ENCODE measurements at regions not wholly inside any gene's neighbourhood (a gene's known extent, or its start where the extent isn't known, plus 50 kb on each side); places are given as distances from the start of the nearest gene placed in this dataset.

DNA sequence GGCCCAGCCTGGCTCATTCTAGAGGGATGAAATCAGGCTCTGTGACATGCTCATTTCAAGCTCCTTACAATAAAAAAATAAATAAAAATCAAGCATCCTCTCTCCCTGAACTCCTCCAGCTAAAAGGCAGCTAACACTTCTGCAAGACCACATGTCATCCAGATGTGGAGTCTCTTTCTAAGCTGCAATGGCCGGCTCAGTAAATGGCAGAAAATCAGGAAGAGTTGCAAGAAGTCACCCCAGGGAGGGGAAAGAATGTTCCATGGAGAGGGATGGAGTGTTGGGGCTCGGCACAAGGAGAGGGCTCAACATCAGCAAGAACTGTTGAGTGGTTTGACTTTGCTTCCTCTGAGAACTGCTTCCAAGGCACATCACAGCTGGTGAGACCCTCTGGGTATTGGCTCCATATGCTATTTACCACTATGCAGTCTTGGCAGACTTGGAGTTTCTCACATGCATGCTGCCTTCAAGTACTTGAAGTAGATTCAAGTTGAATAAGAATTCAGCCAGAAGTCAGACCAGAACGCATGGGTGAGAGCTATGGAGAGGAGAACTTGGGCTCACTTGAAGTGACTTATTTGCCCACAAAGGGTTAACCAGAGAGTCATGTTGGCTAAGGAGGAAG lies 689.0 kb downstream of the NTRK3 start:
- DNase-seq (ENCODE audit: low read depth in 1 of 2, low spot score in 1 of 2): no peak
- no peak overlapping the region for H3K4me3 ChIP-seq (replicated peaks; ENCODE audit: insufficient read depth, low read length)
- H3K27me3 ChIP-seq (ENCODE audit: insufficient read depth, poor library complexity, severe bottlenecking): no peaks in the 10 kb centered on the region
- TF ChIP-seq, protein P1, sequence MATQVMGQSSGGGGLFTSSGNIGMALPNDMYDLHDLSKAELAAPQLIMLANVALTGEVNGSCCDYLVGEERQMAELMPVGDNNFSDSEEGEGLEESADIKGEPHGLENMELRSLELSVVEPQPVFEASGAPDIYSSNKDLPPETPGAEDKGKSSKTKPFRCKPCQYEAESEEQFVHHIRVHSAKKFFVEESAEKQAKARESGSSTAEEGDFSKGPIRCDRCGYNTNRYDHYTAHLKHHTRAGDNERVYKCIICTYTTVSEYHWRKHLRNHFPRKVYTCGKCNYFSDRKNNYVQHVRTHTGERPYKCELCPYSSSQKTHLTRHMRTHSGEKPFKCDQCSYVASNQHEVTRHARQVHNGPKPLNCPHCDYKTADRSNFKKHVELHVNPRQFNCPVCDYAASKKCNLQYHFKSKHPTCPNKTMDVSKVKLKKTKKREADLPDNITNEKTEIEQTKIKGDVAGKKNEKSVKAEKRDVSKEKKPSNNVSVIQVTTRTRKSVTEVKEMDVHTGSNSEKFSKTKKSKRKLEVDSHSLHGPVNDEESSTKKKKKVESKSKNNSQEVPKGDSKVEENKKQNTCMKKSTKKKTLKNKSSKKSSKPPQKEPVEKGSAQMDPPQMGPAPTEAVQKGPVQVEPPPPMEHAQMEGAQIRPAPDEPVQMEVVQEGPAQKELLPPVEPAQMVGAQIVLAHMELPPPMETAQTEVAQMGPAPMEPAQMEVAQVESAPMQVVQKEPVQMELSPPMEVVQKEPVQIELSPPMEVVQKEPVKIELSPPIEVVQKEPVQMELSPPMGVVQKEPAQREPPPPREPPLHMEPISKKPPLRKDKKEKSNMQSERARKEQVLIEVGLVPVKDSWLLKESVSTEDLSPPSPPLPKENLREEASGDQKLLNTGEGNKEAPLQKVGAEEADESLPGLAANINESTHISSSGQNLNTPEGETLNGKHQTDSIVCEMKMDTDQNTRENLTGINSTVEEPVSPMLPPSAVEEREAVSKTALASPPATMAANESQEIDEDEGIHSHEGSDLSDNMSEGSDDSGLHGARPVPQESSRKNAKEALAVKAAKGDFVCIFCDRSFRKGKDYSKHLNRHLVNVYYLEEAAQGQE (IDR thresholded peaks at IDR 0.05; ENCODE audit: insufficient replicate concordance, low read depth): no peak
- H3K27ac ChIP-seq (replicated peaks): no peak overlapping the region

DNA sequence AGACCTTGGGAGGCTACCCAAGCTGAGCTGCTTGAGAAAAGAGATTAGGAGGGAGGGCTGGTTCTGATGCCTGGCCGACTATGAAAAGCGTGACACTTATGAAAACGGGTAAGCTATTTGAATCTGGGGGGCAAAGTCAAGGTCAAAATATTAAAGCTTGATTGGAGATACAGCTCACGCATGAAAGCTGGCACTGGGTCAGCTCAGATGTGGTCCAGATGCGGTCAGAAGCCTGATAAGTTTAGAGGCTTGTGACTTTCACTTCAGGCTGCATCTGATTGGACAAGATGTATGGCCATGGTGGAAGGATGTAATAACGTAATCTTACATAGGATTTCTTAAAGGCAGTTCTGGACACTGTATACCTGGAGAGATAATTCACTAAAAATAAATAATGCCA lies 690.3 kb downstream of the NTRK3 start:
- DNase-seq (ENCODE audit: low read depth in 1 of 2, low spot score in 1 of 2): no peak
- Histone ChIP-seq H3K4me3 (replicated peaks; ENCODE audit: insufficient read depth, low read length) (no peak overlapping the region), H3K27me3 (ENCODE audit: insufficient read depth, poor library complexity, severe bottlenecking) (no peaks in the 10 kb centered on the region), H3K27ac (replicated peaks) (no peak overlapping the region)
- TF ChIP-seq POLR2AphosphoS5 (IDR thresholded peaks at IDR 0.05; ENCODE audit: low read depth) (no peak), GABPA (IDR thresholded peaks at IDR 0.05; ENCODE audit: low read depth) (no peak)
- TF ChIP-seq, protein P1 (IDR thresholded peaks at IDR 0.05; ENCODE audit: insufficient replicate concordance, low read depth): no peak

DNA sequence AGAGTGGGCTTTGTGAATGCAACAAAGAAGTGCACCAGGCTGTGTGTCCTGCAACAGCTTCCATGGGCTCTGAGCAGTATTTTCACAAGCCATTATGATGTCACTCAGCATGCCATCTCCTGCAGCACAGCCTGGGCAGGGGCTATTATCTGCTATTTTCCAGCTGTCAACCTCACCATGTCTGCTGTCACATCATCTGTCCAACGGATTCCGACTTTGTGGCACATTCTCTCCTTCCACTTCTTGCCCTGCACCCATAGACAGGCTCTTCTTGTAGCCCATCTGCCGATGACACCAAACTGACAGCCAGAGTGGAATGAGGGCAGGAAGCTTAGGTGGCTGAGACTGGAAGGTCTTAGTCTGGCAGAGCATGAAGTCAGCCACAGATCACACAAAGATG lies 691.9 kb downstream of the NTRK3 start:
- TF ChIP-seq, protein P2, sequence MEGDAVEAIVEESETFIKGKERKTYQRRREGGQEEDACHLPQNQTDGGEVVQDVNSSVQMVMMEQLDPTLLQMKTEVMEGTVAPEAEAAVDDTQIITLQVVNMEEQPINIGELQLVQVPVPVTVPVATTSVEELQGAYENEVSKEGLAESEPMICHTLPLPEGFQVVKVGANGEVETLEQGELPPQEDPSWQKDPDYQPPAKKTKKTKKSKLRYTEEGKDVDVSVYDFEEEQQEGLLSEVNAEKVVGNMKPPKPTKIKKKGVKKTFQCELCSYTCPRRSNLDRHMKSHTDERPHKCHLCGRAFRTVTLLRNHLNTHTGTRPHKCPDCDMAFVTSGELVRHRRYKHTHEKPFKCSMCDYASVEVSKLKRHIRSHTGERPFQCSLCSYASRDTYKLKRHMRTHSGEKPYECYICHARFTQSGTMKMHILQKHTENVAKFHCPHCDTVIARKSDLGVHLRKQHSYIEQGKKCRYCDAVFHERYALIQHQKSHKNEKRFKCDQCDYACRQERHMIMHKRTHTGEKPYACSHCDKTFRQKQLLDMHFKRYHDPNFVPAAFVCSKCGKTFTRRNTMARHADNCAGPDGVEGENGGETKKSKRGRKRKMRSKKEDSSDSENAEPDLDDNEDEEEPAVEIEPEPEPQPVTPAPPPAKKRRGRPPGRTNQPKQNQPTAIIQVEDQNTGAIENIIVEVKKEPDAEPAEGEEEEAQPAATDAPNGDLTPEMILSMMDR (IDR thresholded peaks at IDR 0.05; ENCODE audit: insufficient read depth, low read length): no peak
- no peak for TF ChIP-seq SPI1 (IDR thresholded peaks at IDR 0.05; ENCODE audit: borderline replicate concordance, low read depth)
- TF ChIP-seq, protein P1 (IDR thresholded peaks at IDR 0.05; ENCODE audit: insufficient replicate concordance, low read depth): no peak
- TF ChIP-seq POLR2AphosphoS5 (IDR thresholded peaks at IDR 0.05; ENCODE audit: low read depth): no peak
- no peak for DNase-seq (ENCODE audit: low read depth in 1 of 2, low spot score in 1 of 2)
- no peak overlapping the region for H3K4me3 ChIP-seq (replicated peaks; ENCODE audit: insufficient read depth, low read length)
- no peak overlapping the region for H3K27ac ChIP-seq (replicated peaks)
- H3K27me3 ChIP-seq (ENCODE audit: insufficient read depth, poor library complexity, severe bottlenecking): no peaks in the 10 kb centered on the region

DNA sequence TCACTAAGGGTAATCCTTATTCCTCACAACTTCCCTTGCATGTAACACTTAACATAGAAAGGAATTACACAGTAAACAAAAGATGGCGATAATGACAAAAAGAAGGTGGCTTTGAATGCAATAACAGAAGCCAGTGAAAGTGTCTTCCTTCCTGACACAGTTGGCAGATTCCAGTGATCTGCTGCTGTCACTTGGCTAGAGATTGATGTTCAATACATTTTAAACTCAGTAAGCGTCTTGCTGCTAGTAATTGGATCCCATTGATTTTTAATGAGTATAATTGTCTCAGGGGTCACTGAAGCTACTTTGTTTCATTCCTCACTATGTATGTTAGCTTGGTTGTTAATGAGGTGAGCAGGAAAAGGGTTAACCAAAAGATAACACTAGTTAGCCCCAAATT lies 692.7 kb downstream of the NTRK3 start:
- no peak for DNase-seq (ENCODE audit: low read depth in 1 of 2, low spot score in 1 of 2)
- no peak for TF ChIP-seq POLR2AphosphoS5 (IDR thresholded peaks at IDR 0.05; ENCODE audit: low read depth)
- H3K4me3 ChIP-seq (replicated peaks; ENCODE audit: insufficient read depth, low read length): no peak overlapping the region
- H3K27me3 ChIP-seq (ENCODE audit: insufficient read depth, poor library complexity, severe bottlenecking): no peaks in the 10 kb centered on the region
- H3K27ac ChIP-seq (replicated peaks): no peak overlapping the region

DNA sequence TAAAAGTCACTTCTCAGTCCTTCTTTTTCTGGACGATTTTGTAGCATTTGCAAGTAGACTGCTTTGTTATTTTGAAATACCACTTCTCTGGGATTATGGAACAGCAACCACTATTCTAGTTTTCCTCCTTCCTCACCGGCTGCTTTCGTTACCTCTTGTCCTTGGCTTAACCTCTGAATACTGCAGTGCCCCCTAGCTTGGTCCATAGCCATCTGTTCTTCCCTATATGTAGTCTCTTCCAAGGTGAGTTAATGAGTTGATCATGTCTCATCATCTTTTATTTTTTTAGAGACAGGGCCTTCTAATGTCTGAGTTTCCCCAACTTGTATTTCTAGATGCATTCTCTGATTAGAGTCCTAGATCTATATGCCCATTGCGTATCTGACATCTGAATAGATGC lies 694.3 kb downstream of the NTRK3 start:
- no peak for DNase-seq (ENCODE audit: low read depth in 1 of 2, low spot score in 1 of 2)
- TF ChIP-seq, protein P1 (IDR thresholded peaks at IDR 0.05; ENCODE audit: insufficient replicate concordance, low read depth): no peak
- TF ChIP-seq POLR2AphosphoS5 (IDR thresholded peaks at IDR 0.05; ENCODE audit: low read depth) (no peak), SPI1 (IDR thresholded peaks at IDR 0.05; ENCODE audit: borderline replicate concordance, low read depth) (no peak), GABPA (IDR thresholded peaks at IDR 0.05; ENCODE audit: low read depth) (no peak)
- TF ChIP-seq, protein P2 (IDR thresholded peaks at IDR 0.05; ENCODE audit: insufficient read depth, low read length): no peak
- Histone ChIP-seq H3K27ac (replicated peaks) (no peak overlapping the region), H3K4me3 (replicated peaks; ENCODE audit: insufficient read depth, low read length) (no peak overlapping the region), H3K27me3 (ENCODE audit: insufficient read depth, poor library complexity, severe bottlenecking) (no peaks in the 10 kb centered on the region)

Data from HL-60 (cell line).